Stomach (tissue), 8 donors: ENCODE measurements at regions not wholly inside any gene's neighbourhood (a gene's known extent, or its start where the extent isn't known, plus 50 kb on each side); places are given as distances from the start of the nearest gene placed in this dataset.
A peak's percentile ranks its signal among the peaks of the same experiment; 100 is the strongest.

Source experiments
- DNase-seq, 2 donors: peaks; one replicate each; pipeline versions ENCODE4 v3.0.0 to v3.0.0-alpha.2; 2013 to 2019
- H3K27ac ChIP-seq, 5 donors: fragments of 200-600 bp in 4 of 5; sonication (generic) in 4 of 5; one replicate each; pipeline ENCODE4 v1.5.1; 2013 to 2019; ENCODE audit warnings: mild to moderate bottlenecking in 1 of 5, moderate library complexity in 1 of 5
- H3K27me3 ChIP-seq, 3 donors: fragments of 200-600 bp; sonication (generic); one replicate each; pipeline ENCODE4 v1.5.1; 2017 to 2019; ENCODE audit warnings: mixed run types in 1 of 3
- H3K36me3 ChIP-seq, 4 donors: fragments of 200-600 bp; sonication (generic); 1 replicate in 3 of 4; 2 replicates in 1 of 4; pipeline ENCODE4 v1.5.1; 2016 to 2019
- H3K4me1 ChIP-seq, 4 donors: fragments of 200-600 bp; sonication (generic); one replicate each; pipeline ENCODE4 v1.5.1; 2016 to 2019
- H3K4me3 ChIP-seq, 4 donors: fragments of 200-600 bp; sonication (generic) in 3 of 4; one replicate each; pipeline ENCODE4 v1.5.1; 2016 to 2019; ENCODE audit warnings: mild to moderate bottlenecking in 1 of 4
- H3K9me3 ChIP-seq, 4 donors: fragments of 200-600 bp; sonication (generic); one replicate each; pipeline ENCODE4 v1.5.1; 2016 to 2019
- EP300 ChIP-seq: sonication (generic); formaldehyde crosslinking; IDR thresholded peaks from one replicate; pipeline ENCODE4 v1.6.1; 2017; ENCODE audit warnings: antibody characterized with exemption
- POLR2A ChIP-seq, 4 donors: fragments of 450-650 bp; IDR thresholded peaks; one replicate each; pipeline ENCODE4 v1.6.1; 2016; ENCODE audit warnings: antibody characterized with exemption in 4 of 4, control low read depth in 2 of 4, mild to moderate bottlenecking in 1 of 4, moderate library complexity in 1 of 4
- POLR2AphosphoS5 ChIP-seq, 3 donors: sonication (generic); formaldehyde crosslinking; IDR thresholded peaks; one replicate each; pipeline ENCODE4 v1.6.1; 2016; ENCODE audit warnings: antibody characterized with exemption in 3 of 3
- WGBS, 5 donors: extraction: QIAGEN DNeasy Blood & Tissue Kit in 3 of 5; methylation state at CpG; one replicate each; pipeline versions ENCODE4 v1.1.5 to v1.1.7; 2013 to 2018; 5-methylcytosine and 5-hydroxymethylcytosine counted together
- intact Hi-C: fragments of 100-400 bp; cut with DNase I; formaldehyde crosslinking; loops from one replicate; pipeline ENCODE4 v1.15.1; 2023; ENCODE audit warnings: low total_unique reads
- TF ChIP-seq, protein P1 (sequence below), 7 experiments: fragments of 450-650 bp in 4 of 7; fragments of 200-600 bp in 3 of 7; sonication (generic) in 3 of 7; IDR thresholded peaks; one replicate each; pipeline ENCODE4 v1.5.1; 2016 to 2019; ENCODE audit warnings: antibody characterized with exemption in 7 of 7, control low read depth in 2 of 7, mild to moderate bottlenecking in 1 of 7
- donor health status: healthy with polysubstance abuse.
- donor health status: Bipolar disorder and iron deficiency.
- donor health status: healthy.

DNA sequence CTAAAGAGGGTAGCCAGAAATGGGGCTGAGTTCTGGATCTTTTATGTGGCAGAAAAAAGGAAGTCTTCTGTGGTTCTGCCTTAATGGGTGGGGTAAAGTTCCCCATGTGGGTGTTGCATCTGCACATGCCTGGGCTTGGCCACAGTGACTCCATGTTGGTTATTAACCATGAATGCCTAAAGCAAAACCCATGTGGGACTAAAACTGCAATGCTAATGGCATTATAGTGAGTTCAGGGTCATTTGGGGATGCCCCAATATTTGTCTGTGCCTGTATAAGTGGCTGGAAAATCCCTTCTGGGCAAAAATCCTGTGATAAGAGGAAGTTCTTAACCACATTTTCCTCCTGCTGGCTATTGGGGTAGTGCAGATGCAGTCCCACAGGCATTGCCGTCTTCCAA, 857.4 kb downstream of the FAT4 start:
- H3K36me3 ChIP-seq, result no peaks in the 10 kb centered on the region
- H3K4me3 ChIP-seq, result no peak overlapping the region
- no peak overlapping the region for H3K27ac ChIP-seq
- H3K9me3 ChIP-seq, result no peaks in the 10 kb centered on the region
- DNase-seq, result no peak
- no peaks in the 10 kb centered on the region for H3K4me1 ChIP-seq
- TF ChIP-seq, protein P1, sequence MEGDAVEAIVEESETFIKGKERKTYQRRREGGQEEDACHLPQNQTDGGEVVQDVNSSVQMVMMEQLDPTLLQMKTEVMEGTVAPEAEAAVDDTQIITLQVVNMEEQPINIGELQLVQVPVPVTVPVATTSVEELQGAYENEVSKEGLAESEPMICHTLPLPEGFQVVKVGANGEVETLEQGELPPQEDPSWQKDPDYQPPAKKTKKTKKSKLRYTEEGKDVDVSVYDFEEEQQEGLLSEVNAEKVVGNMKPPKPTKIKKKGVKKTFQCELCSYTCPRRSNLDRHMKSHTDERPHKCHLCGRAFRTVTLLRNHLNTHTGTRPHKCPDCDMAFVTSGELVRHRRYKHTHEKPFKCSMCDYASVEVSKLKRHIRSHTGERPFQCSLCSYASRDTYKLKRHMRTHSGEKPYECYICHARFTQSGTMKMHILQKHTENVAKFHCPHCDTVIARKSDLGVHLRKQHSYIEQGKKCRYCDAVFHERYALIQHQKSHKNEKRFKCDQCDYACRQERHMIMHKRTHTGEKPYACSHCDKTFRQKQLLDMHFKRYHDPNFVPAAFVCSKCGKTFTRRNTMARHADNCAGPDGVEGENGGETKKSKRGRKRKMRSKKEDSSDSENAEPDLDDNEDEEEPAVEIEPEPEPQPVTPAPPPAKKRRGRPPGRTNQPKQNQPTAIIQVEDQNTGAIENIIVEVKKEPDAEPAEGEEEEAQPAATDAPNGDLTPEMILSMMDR (IDR thresholded peaks at IDR 0.05), result no peak
- TF ChIP-seq POLR2AphosphoS5 (IDR thresholded peaks at IDR 0.05) (no peak), POLR2A (IDR thresholded peaks at IDR 0.05) (no peak), EP300 (no peak)
- 56 to 67% (median 62%) methylated on average over 1 of the region's 1 CpG for WGBS, 5 donors
- intact Hi-C loops, result no loop called here
- H3K27me3 ChIP-seq, result no peaks in the 10 kb centered on the region

DNA sequence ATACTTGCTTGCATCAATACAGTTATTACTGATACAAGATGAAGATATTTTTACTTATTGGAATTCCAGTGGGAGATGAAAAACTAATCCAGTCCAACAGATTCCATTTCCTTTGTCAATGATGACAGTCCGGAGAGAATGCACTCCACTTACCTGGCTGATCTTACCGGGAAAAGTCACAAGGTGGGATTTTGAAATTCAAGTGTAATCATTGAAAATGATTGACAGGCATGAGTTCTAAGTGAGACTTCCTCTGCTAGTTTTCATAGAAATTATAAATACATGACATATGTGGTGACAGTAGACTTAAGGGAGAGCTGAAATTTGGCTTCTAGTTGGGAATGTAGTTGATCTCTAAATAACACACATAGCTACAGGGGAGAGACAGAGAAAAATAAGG, 859.9 kb downstream of the FAT4 start:
- WGBS, 5 donors, result 92 to 98% (median 94%) methylated on average over 2 of the region's 2 CpGs
- intact Hi-C loops, result no loop called here
- Histone ChIP-seq H3K9me3 (no peaks in the 10 kb centered on the region), H3K27me3 (no peaks in the 10 kb centered on the region), H3K4me1 (no peaks in the 10 kb centered on the region), H3K4me3 (no peak overlapping the region), H3K27ac (no peak overlapping the region), H3K36me3 (no peaks in the 10 kb centered on the region)
- TF ChIP-seq POLR2AphosphoS5 (IDR thresholded peaks at IDR 0.05), result no peak
- no peak for TF ChIP-seq EP300
- TF ChIP-seq POLR2A (IDR thresholded peaks at IDR 0.05), result no peak
- TF ChIP-seq, protein P1 (IDR thresholded peaks at IDR 0.05), result no peak
- no peak for DNase-seq

DNA sequence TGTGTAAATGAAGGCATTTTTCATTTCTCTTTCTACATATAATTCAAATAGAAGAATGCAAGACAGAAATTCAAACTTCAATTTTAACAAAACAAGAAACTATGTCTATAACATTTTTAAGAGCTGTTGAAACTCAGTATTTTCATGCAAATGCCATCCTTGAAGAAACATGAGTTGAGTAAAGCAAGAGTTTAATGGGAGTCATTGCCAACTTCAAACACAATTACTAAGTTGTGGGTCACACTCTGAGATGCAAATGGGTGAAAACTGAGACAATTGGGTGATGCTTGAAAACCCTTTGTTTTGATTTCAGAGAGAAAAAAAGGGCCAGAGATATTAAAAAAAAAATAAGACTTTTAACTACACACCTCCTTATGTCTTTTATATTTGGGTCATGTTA, 865.9 kb downstream of the FAT4 start:
- intact Hi-C loops, result no loop called here
- Histone ChIP-seq H3K9me3 (no peaks in the 10 kb centered on the region), H3K4me3 (no peak overlapping the region), H3K36me3 (no peaks in the 10 kb centered on the region), H3K4me1 (no peaks in the 10 kb centered on the region), H3K27me3 (no peaks in the 10 kb centered on the region), H3K27ac (no peak overlapping the region)
- DNase-seq, result no peak
- TF ChIP-seq POLR2AphosphoS5 (IDR thresholded peaks at IDR 0.05), result no peak
- no peak for TF ChIP-seq EP300
- no peak for TF ChIP-seq POLR2A (IDR thresholded peaks at IDR 0.05)
- TF ChIP-seq, protein P1 (IDR thresholded peaks at IDR 0.05), result no peak

DNA sequence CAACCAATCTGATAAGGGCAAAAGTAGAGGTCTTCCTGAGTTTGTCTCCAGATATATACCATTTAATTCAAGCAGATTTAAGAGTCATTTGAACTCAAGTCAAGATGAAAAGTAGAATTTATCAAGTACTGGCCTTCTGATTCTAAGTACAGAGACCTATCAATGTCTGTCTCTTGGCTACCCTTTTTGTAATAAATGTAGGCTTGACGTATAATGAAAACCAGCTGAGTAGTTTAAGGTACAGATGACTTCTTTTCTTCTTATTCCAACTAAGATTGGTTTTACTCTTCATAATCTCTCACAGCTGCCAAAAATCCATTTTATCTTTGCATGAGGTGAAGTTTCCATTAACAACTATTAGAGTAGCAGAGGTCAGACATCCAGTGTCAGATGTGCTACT, 867.6 kb downstream of the FAT4 start:
- TF ChIP-seq, protein P1 (IDR thresholded peaks at IDR 0.05), result no peak
- TF ChIP-seq POLR2A (IDR thresholded peaks at IDR 0.05) (no peak), POLR2AphosphoS5 (IDR thresholded peaks at IDR 0.05) (no peak), EP300 (no peak)
- H3K4me3 ChIP-seq, result no peak overlapping the region
- H3K4me1 ChIP-seq, result no peaks in the 10 kb centered on the region
- WGBS, 5 donors, result 62 to 84% (median 77%) methylated on average over 1 of the region's 1 CpG
- DNase-seq, result peak in 1 of 2 donors; percentile 14
- intact Hi-C loops, result no loop called here
- no peaks in the 10 kb centered on the region for H3K9me3 ChIP-seq
- no peaks in the 10 kb centered on the region for H3K36me3 ChIP-seq
- no peak overlapping the region for H3K27ac ChIP-seq
- H3K27me3 ChIP-seq, result no peaks in the 10 kb centered on the region
